Spleen (tissue), 7 donors: ENCODE measurements at regions not wholly inside any gene's neighbourhood (a gene's known extent, or its start where the extent isn't known, plus 50 kb on each side); places are given as distances from the start of the nearest gene placed in this dataset.

Experiments used
- CTCF ChIP-seq, 11 experiments: fragments of 200-600 bp in 7 of 11; fragments of 450-650 bp in 4 of 11; sonication (generic) in 4 of 11; IDR thresholded peaks in 8 of 11; conservative IDR thresholded peaks in 3 of 11; 1 replicate in 7 of 11; 2 replicates in 4 of 11; pipeline versions ENCODE4 v1.4.0 to v1.8.0; 2016 to 2021; ENCODE audit warnings: antibody characterized with exemption in 11 of 11, inconsistent platforms in 4 of 11, mild to moderate bottlenecking in 1 of 11
- POLR2A ChIP-seq, 3 donors: fragments of 450-650 bp; IDR thresholded peaks; one replicate each; pipeline ENCODE4 v1.5.1; 2017; ENCODE audit warnings: antibody characterized with exemption in 3 of 3, mild to moderate bottlenecking in 1 of 3
- donor health status: DM: no; HTN: no; CAD: no; lungs with moderate emphysema.
- donor health status: DM: no; HTN: no; CAD: no.
- donor health status: DM: no; HTN: no; CAD: no.

GRCh38 chr4:54414545-54414944 is 185.5 kb downstream of the PDGFRA start:
- TF ChIP-seq CTCF (IDR thresholded peaks at IDR 0.05 in 8 of 11, conservative IDR thresholded peaks at IDR 0.05 in 3 of 11) (no peak), POLR2A (IDR thresholded peaks at IDR 0.05) (no peak)
